ENCODE measurements at regions not wholly inside any gene's neighbourhood (a gene's known extent, or its start where the extent isn't known, plus 50 kb on each side); places are given as distances from the start of the nearest gene placed in this dataset.
"Not testable (repeated sequence)": the region's sequence is repeated elsewhere in the genome, so short reads cannot be mapped to it uniquely, and the experiment has no call there.

DNA sequence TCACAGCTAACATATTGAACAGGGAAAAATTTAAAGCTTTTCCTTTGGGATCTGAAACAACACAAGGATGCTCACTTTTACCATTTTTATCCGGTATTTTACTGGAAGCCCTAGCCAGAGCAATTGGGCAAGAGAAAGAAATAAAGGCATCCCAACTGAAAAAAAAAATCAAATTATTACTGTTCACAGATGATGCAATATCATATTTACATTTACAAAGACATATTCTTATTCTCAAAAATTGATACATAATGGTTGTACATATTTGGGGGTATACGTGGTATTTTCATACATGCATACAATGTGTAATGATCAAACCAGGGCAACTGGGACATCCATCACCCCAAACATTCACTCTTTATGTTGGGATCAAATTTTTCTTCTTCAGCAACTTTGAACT lies 337.0 kb upstream of the SLC7A11 start:
- no peak overlapping the region for H3K4me3 ChIP-seq
- no peak for DNase-seq
- H3K27me3 ChIP-seq (ENCODE audit: low read depth): no peaks in the 10 kb centered on the region
- H3K9me3 ChIP-seq: peaks cover 32% of the 10 kb centered on the region
- no peaks in the 10 kb centered on the region for H3K36me3 ChIP-seq
- TF ChIP-seq CTCF (IDR thresholded peaks at IDR 0.05): no peak
- ATAC-seq: no peak
- H3K4me1 ChIP-seq: no peaks in the 10 kb centered on the region
- no peak overlapping the region for H3K27ac ChIP-seq
- intact Hi-C loops (cut with DNase I): no loop called here

DNA sequence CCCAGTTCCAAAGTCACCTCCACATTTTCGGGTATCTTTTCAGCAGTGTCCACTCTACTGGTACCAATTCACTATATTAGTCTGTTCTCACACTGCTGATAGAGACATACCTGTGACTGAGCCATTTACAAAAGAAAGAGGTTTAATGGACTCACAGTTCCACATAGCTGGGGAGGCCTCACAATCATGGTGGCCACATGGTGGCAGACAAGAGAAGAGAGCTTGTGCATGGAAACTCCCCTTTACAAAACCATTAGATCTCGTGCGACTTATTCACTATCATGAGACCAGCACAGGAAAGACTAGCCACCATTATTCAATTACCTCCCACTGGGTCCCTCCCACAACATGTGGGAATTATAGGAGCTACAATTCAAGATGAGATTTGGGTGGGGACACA lies 335.7 kb upstream of the SLC7A11 start:
- H3K27ac ChIP-seq; H3K4me3 ChIP-seq; H3K27me3 ChIP-seq (ENCODE audit: low read depth); ATAC-seq; DNase-seq; H3K36me3 ChIP-seq; H3K4me1 ChIP-seq; intact Hi-C loops (cut with DNase I): not testable (repeated sequence)
- peaks cover 32% of the 10 kb centered on the region for H3K9me3 ChIP-seq

DNA sequence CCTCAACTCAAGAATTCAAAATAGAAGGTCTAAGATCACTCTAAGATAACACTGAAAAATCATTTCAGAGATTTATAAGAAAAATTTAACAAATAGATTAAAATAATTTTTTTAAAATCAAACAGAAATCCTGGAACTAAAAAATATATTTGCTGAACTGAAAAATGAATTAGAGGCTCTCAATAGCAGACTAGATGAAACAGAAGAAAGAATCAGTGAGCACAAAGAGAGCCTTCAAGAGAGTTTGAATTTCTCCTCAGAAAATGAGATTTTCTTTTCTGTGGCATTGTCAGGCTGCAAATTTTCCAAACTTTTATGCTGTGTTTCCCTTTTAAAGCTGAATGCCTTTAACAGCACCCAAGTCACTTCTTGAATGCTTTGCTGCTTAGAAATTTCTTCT lies 335.0 kb upstream of the SLC7A11 start:
- DNase-seq (no peak), ATAC-seq (no peak)
- Histone ChIP-seq H3K27ac (no peak overlapping the region), H3K4me3 (no peak overlapping the region), H3K4me1 (no peaks in the 10 kb centered on the region), H3K9me3 (peaks cover 30% of the 10 kb centered on the region), H3K27me3 (ENCODE audit: low read depth) (no peaks in the 10 kb centered on the region), H3K36me3 (no peaks in the 10 kb centered on the region)
- intact Hi-C loops (cut with DNase I): no loop called here
- TF ChIP-seq CTCF (IDR thresholded peaks at IDR 0.05): no peak

DNA sequence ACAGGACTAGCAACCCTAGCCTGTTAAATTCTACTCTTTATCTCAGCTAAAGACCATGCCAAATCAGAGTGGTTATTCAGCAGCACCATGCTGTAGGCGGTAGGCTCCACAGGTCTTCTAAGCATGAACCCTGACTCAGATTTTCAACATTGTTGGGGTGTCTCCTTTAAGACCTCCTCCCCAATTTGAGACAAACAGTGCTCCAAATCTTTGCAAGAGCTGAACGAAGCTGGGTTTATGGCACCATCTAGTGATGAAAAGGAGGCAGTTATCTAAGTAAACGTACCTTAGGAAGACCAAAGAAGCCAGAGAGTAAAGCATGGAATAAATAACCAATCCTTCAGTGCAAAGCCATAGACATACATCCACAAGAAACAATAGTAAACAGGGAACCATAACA lies 334.5 kb upstream of the SLC7A11 start:
- Histone ChIP-seq H3K27me3 (ENCODE audit: low read depth) (no peaks in the 10 kb centered on the region), H3K27ac (no peak overlapping the region), H3K4me3 (no peak overlapping the region), H3K4me1 (no peaks in the 10 kb centered on the region), H3K36me3 (no peaks in the 10 kb centered on the region), H3K9me3 (peaks cover 28% of the 10 kb centered on the region)
- DNase-seq (no peak), ATAC-seq (no peak)
- intact Hi-C loops (cut with DNase I): no loop called here
- no peak for TF ChIP-seq CTCF (IDR thresholded peaks at IDR 0.05)

DNA sequence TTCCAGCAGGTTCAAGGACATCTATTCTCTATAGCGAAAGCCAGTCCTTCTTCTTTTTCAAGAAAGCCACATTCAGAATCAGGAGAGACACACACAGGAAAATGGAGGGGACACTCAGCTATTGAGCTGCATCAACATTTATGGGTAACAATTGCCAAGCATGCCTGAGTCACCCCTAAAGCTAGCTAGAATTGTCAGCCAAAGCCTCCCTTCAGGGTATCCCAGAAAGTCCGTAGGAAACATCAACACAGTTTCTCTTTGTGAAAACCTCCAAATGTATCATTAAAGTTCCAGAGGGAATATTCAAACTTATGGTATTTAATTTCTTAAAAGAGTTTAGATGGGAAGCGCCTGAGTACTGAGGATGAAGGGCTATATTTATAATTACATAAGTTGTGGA lies 331.1 kb upstream of the SLC7A11 start:
- no peak for TF ChIP-seq CTCF (IDR thresholded peaks at IDR 0.05)
- H3K27ac ChIP-seq: no peak overlapping the region
- no peak for ATAC-seq
- no peak for DNase-seq
- no peaks in the 10 kb centered on the region for H3K27me3 ChIP-seq (ENCODE audit: low read depth)
- H3K4me3 ChIP-seq: no peak overlapping the region
- intact Hi-C loops (cut with DNase I): no loop called here
- H3K4me1 ChIP-seq: no peaks in the 10 kb centered on the region
- peaks cover 19% of the 10 kb centered on the region for H3K9me3 ChIP-seq
- H3K36me3 ChIP-seq: no peaks in the 10 kb centered on the region

GRCh38 chr4:138572007-138572406 lies 329.9 kb upstream of the SLC7A11 start:
- intact Hi-C loops (cut with DNase I): no loop called here
- H3K9me3 ChIP-seq: peaks cover 8% of the 10 kb centered on the region
- H3K27ac ChIP-seq: no peak overlapping the region
- ATAC-seq (no peak), DNase-seq (no peak)
- H3K27me3 ChIP-seq (ENCODE audit: low read depth): no peaks in the 10 kb centered on the region
- no peak for TF ChIP-seq CTCF (IDR thresholded peaks at IDR 0.05)
- no peaks in the 10 kb centered on the region for H3K36me3 ChIP-seq
- H3K4me1 ChIP-seq: no peaks in the 10 kb centered on the region
- H3K4me3 ChIP-seq: no peak overlapping the region

Measured in lower lobe of right lung (tissue), 2 donors.